ENCODE measurements at regions not wholly inside any gene's neighbourhood (a gene's known extent, or its start where the extent isn't known, plus 50 kb on each side); places are given as distances from the start of the nearest gene placed in this dataset.
"Not testable (repeated sequence)": the region's sequence is repeated elsewhere in the genome, so short reads cannot be mapped to it uniquely, and the experiment has no call there.

DNA sequence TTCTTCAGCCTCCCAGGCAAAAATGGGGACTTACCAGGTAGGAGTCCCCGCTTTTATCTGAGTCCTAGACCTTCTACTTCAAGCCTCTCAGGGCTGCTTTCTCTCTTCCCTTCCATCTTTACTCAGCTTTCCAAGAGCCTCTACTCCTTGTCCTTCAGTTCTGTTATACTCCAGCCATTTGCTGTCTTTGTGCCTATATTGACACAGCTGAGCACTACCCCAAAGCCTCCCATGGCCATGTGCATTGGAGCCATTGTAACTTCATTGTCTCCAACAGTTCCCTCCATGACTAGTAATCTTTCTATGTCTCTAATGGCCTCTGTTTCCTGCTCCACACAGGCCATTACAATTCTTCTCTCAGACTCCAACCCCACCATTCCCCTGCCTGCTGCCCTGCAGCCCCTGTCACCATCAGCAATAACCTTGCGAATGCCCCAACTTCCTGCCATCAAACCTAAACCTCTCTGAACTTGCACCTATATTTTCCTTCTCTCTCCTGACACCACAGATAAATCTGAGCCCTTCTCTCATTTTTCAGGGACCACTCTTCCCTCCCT is 77.9 kb upstream of the ADPGK start:
- DNase-seq: no peak

DNA sequence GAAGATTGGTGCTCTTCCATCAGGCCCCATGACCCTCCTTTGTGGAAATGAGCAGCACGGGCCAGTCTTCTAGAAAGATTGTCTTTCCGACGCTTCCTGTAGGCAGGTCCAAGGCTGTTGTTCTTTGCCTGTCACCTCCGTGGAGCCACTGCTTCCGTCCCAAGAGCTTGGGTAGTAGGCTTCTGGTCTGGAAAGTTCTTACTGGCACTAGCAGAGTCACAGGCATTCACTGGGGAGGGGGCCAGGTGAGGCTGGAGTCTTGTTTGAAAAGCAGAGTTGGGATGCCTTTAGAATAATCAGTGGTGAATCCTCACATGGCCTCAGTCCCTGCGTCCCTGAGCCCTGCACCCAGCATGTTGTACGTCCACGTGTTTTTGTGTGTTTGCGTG is 76.2 kb upstream of the ADPGK start:
- DNase-seq: no peak

DNA sequence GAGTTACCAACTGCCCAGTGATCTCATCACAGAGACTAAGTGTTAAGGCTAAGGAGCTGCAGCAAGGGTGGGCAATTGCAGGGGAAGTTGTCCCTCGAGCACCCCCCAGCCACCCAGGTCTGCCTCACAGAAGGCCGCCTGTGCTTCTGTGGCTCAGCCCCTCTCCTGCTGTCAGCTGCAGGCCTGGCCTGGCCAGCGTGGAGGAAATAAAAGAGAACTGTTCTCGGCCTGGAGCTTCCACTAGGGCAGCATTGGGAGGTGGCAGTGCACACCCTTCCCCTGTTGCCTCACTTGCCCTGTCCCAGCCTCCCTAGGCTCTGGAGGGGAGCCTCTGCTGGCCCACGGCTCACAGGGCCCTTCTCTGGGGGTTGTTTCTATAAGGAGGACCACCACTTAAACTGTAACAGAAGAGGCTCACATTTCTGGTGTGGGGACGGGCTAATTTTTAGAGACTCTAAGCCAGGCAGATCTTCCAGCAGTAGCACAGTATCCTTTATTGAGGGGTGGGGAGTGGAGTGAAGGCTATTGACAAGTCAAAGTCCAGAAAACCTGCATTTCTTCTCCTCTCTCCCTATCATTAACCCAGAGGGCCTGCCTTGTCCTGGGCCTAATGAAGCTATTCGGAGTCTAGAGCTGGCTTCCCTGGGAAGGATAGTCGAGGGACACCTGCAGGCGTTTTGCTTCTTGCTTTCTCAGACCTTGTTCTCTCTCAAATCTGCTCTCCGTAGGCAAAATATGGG is 75.6 kb upstream of the ADPGK start:
- no peak for DNase-seq

DNA sequence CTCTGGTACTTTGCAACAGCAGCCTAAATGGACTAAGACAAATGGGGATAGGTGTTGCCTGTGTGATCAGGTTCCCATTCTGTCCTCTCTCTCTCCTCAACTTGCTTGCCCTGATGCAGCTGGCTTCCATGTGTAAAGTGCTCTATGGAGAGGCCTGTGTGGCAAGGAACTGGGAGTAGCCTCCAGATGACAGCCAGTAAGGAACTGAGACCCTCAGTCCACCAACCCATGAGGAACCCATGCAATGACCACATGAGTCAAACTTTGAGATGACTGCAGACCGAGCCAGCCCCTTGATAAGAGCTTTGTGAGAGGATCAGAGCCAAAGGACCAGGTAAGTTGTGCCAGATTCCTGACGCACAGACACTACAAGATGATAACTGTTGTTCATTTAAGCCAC is 74.6 kb upstream of the ADPGK start:
- DNase-seq: no peak

DNA sequence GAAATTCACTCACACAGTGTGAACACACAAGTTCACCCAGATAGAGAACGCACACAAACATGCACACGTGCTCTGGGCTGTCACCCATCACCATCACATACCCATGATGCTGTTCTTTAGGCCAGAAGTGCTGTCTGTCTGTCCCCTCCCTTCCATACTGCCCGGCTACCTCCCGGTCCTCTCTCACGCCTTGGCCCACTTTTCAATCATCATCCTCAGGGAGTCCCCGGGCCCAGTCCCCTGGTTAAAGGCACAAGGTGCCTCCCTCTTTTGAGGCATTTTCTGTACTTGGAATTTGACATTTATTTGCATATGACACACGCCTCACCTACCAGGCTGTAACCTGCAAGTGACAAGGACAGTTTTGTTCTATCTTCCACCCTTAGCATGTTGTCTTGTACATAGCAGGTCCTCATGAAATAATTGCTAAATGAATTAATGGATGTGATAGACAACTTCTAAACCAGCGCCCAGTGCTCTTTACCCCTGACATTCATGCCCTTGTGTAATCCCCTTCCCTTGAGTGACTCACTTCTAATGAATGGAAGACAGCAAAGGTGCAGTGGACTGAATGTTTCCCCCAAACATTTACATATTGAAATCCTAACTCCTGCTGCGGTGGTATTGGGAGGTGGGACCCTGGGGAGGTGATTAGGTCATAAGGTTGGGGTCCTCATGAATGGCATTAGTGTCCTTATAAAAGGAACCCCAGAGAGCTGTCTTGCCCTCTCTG is 73.9 kb upstream of the ADPGK start:
- DNase-seq: no peak

DNA sequence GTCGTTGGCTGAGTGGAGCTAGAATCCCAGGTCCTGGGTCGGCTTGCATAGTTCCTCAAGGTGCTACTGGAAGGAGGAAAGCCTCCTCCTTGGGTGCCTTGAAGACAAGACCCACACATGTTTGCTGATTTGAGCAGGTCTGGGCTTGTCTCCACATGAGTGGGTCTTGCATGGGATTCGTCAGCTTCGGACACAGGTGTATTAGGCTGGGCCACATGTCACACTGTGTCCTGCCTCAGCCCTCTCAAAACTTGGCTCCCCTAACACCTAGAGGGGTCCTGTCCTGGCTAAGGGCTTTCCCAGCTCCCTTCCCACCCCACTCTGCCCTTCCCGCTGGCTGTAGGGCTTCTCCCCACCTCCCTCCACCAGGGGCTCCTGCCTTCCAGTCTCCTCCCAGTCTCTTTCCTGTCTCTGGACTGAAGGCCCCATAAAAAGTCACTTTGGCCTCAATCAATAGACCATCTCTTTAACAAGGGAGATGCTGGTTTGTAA is 73.0 kb upstream of the ADPGK start:
- no peak for DNase-seq

DNA sequence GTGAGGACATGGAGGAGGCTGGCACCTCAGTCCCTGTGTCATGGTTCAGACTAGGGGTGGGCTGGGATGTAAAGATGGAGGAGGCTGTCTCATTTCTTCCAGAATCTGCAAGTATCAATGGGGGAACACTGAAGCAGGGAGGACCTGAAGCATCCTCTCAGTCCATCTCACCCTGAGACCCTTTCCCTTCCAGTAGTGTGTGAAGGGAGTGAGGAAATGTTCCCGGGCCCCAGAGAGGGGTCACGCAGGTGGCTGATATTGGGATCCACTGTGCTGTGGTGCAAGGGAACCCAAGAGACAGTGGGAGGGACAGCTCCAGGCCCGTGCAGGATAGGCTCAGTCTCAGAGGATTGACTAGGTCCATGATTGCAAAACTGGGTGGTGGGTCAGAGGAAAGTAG is 72.2 kb upstream of the ADPGK start:
- no peak for DNase-seq

DNA sequence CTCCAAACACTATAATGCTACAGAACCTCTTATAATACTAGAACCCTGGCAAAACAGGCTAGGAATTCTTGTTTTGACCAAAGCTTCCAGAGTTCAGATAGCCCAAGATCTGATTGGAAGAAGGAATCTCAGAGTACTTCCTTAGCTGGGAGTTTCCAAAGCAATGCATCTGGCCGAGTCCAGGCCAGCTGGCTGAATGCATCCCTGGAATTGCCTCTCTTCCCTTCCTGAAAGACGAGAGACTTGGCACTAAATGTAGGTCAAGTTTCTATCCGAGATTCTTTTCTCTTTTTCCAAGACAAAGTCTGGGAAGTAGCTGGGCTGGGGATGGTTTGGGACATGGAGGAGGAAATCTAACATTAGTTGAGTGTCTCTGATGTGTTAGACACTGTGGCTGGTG is 68.7 kb upstream of the ADPGK start:
- no peak for DNase-seq

DNA sequence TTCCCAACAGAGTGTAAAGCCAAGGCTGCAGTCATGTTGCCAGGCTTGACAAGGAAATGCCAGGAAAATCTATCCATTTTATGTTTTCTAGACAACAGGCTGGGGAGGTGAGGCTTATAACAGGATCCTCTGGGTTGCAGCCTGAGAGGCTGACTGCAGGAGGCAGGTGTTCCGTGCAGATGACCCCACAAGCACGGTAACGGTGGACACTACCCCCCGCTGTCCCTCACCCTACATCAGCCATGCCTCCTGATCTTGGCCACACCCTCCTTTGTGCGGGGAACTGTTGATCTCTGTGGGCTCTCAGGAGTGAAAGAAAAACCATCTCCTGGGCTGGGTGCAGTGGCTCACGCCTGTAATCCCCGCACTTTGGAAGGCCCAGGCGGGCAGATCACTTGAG is 68.0 kb upstream of the ADPGK start:
- DNase-seq: no peak

DNA sequence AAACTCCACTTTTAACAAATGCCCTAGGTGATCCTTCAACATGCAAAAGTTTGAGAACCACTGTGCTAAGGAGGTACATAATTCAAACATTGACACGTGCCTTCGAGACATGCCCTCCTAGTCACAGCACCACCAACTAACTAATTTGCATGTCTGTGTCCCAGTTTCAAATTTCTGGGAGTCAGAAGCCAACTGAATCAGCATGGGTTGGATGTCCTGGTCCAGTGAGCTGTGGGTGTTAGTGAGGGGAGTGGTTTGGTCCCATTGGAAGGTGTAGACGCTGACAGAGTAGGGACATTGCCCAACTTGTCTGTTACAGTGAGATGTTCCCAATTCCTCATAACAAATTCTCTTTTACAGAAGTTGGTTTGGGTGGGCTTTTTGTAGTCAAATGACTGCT is 67.3 kb upstream of the ADPGK start:
- DNase-seq: no peak

DNA sequence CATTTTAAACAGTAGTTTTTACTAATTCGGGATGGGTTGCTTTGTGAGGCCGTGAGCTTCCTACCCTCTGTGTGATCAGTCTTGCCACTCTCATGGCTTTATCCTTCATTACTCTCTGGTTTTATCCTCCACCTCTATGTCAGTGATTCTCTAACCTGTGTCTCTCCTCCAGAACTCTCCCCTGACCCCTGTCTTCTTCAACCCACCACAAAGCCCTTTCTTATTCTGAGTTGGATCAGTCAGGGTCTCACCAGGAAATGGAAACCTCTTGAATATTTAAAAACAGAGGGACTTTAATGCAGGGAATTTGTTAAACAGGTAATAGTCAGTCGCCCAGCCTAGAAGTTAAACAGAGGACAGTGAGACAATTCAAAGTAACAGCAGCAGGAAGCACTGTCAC is 64.2 kb upstream of the ADPGK start:
- DNase-seq: no peak

DNA sequence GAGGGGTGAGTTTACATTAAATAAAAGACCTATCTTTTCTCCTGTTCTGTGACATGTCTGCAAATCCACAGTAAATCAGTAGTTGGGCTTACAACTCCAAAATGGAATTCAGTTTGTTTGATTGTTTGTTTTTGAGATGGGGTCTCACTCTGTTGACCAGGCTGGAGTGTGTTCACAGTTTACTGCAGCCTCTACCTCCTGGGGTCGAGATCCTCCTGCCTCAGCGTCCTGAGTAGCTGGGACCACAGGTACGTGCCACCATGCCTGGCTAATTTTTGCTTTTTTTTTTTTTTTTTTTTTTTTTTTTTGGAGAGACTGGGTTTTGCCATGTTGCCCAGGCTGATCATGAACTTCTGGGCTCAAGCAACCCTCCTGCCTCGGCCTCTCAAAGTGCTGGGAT is 63.5 kb upstream of the ADPGK start:
- no peak for DNase-seq

DNA sequence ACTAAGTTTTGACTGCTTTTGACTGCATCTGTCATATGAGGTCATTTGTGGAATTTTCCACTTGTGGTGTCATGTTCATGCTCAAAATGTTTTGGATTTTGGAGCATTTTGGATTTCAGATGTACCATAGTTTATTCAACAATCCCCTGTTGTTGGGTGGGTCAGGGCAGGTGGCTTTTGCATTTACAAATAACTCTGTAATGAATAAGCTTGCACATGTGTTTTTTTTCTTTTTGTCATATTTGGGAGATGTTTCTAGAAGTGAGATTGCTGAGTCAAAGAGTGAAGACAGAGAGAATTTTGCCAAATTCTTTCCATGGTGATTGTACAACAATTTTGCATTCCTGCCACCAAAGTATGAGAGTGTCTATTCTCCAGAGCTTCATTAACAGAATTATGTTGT is 62.4 kb upstream of the ADPGK start:
- no peak for DNase-seq

DNA sequence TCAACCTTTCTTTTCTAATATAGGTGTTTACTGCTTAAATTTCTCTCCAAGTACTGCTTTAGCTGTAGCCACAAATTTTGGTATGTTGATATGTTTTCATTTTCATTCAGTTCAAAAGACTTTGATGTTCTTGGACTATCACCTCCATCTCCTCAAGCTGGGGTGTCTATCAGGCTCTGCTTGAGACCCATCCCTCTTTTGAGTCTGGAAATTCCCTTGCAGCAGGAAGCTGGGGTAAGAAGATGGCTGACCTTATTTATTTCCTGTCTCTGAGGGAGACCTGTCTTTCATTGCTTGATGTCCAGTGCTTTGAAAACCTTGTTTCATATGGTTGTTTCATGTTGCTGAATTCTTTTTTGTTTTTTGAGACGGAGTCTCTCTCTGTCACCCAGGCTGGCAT is 60.5 kb upstream of the ADPGK start:
- DNase-seq: no peak

DNA sequence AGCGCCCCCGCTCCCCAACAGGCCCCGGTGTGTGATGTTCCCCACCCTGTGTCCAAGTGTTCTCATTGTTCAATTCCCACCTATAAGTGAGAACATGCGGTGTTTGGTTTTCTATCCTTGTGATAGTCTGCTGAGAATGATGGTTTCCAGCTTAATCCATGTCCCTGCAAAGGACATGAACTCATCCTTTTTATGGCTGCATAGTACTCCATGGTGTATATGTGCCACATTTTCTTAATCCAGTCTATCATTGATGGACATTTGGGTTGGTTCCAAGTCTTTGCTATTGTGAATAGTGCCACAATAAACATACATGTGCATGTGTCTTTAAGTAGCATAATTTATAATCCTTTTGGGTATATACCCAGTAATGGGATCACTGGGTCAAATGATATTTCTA is 59.8 kb upstream of the ADPGK start:
- DNase-seq: not testable (repeated sequence)

DNA sequence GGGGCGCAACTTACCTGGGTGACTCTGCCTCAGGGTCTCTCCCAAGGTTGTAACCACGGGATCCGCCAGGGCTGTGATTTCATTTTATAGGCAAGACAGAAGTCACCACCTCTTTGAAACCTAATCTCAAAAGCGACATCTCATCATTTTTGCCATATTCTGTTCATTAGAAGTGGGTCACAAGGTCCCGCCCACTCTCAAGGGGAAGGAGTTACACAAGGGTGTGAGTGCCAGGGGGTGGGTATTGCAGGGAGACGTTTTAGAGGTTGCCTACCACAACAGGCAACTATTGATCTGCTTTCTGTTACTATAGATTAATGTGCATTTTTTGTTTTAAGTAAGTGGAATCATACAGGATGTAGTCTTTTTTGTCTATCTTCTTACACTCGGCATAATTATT is 56.6 kb upstream of the ADPGK start:
- no peak for DNase-seq

DNA sequence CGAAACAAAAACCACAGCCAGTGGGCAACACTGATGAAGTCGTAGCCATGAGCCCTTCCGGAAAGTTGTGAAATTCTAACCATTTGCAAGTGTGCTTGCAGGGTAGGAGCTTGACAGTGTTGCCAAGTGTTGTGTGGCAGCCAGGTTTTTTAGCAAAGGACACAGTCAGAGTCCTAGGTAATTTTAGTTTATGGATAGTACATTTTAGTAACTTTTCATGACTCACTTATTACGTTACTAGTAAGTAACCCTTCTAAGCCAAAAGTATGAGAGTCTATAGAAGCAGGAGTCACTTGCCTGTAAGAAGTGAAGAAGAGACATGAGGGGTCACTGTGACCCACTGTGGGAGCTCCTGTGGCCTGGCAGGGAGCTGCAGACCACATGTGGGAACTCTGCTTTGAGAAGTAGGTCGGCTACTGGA is 54.8 kb upstream of the ADPGK start:
- peak; percentile 68 for DNase-seq

DNA sequence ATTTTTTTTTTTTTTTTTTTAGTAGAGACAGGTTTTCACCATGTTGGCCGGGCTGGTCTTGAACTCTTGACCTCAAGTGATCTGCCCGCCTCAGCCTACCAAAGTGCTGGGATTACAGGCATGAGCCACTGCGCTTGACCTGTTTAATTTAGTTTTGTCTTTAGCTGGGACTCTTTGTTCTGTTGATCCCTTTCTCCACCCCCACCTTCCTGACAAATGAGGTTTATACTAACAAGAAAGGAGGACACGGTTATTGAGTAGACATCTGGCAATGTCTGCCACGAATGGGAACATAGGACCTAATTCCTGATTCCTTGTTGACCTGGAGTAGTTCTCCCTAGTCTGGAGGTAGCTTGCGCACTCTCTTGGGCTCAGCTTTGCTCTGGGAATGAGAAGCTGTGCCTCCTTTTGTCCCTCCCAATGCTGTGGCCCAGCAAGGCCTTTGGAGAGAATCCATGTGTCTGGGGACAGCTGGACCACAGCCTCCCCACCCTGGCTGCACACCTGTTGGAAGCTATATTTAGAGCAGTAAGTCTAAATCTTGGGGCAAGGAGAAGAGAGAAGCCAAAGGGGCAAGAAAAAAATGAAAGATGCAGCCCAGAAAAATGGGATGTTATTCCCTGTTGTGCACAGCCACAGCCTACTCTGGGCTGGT is 53.2 kb upstream of the ADPGK start:
- DNase-seq: no peak

DNA sequence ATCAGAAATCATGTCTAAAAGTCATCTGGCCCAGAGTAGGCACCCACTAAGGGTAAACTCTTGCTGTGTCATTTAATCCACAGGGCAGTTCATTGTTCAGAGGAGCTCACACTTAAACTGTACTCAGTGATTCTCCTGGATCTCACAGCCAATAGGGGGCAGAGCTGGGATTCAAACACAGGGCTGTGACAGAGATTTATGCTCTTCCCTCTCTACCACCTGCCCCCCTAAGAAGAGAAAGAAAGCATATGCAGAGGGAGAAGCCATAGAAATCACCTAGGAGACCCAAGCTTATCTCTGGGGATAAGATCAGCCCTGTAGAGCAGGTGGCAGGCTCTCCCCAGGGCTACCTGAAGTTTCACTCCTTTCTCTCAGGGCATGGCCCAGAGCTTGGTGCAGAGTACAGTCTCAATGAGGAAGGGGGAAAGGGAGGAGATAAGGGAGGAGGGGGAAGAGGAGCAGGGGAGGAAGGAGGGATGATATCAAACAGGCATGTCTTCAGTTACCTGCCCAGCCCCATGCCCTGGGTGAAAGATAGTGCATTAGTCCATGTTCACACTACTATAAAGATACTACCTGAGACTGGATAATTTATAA is 51.8 kb upstream of the ADPGK start:
- no peak for DNase-seq

DNA sequence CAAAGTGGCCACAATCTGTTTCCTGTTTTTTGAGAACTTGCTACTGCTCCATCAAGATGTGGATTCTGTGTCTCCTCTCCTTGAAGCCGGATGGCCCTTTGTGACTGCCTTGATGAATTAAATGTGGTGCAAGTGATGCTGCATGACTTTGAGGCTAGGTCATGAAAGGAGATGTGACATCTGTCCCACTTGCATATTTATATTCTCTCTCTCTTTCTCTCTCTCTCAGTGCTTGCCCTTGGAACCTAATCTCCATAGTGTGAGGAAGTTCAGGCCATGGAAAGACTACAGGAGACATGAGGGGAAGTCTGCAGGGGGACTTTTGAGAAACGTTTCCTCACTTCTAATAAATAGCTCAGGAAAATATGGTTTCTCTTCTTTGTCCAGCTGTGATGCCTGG is 50.0 kb upstream of the ADPGK start:
- no peak for DNase-seq

All from GF-D8 (cell line).